OCI-LY1 (cell line): ENCODE measurements at regions not wholly inside any gene's neighbourhood (a gene's known extent, or its start where the extent isn't known, plus 50 kb on each side); places are given as distances from the start of the nearest gene placed in this dataset.

Experiments used
- H2AFZ ChIP-seq: fragments of 200-600 bp; sonication (generic), shearing (Covaris generic); 2 replicates; pipeline ENCODE4 v1.6.0; 2014; ENCODE audit warnings: antibody characterized with exemption, mild to moderate bottlenecking, low read length
- H3F3A ChIP-seq: fragments of 200-600 bp; sonication (generic), shearing (Covaris generic); 2 replicates; pipeline ENCODE4 v1.6.0; 2014; ENCODE audit warnings: mild to moderate bottlenecking, antibody characterized with exemption, low read length, moderate library complexity; ENCODE audit not compliant: insufficient read depth
- H3K27ac ChIP-seq: fragments of 200-600 bp; sonication (generic); 2 replicates; pipeline ENCODE4 v1.5.1; 2014; ENCODE audit warnings: low read length, mixed run types, mild to moderate bottlenecking, low read depth; ENCODE audit not compliant: poor library complexity, severe bottlenecking
- H3K27me3 ChIP-seq: fragments of 200-600 bp; sonication (generic); 2 replicates; pipeline ENCODE4 v1.6.0; 2014; ENCODE audit warnings: antibody characterized with exemption, mild to moderate bottlenecking, low read length, moderate library complexity; ENCODE audit not compliant: insufficient read depth
- H3K36me3 ChIP-seq: fragments of 200-600 bp; sonication (generic); 2 replicates; pipeline ENCODE4 v1.6.1; 2014; ENCODE audit warnings: mild to moderate bottlenecking, antibody characterized with exemption, low read length, moderate library complexity, mixed read lengths; ENCODE audit not compliant: insufficient read depth
- H3K4me1 ChIP-seq: fragments of 200-600 bp; sonication (generic); 2 replicates; pipeline ENCODE4 v1.5.1; 2014; ENCODE audit warnings: mild to moderate bottlenecking, low read length, moderate library complexity; ENCODE audit not compliant: insufficient read depth, severe bottlenecking
- H3K4me2 ChIP-seq: fragments of 200-600 bp; sonication (generic), shearing (Covaris generic); 2 replicates; pipeline ENCODE4 v1.6.1; 2014; ENCODE audit warnings: low read length
- H3K4me3 ChIP-seq: fragments of 200-600 bp; sonication (generic); 2 replicates; pipeline ENCODE4 v1.5.1; 2014; ENCODE audit warnings: low read length, low read depth, mild to moderate bottlenecking, mixed read lengths; ENCODE audit not compliant: poor library complexity, severe bottlenecking
- H3K79me2 ChIP-seq: fragments of 200-600 bp; shearing (Covaris generic); 2 replicates; pipeline ENCODE4 v1.6.1; 2016; ENCODE audit warnings: mixed run types, low read length, mixed read lengths; ENCODE audit not compliant: insufficient read depth
- H3K9ac ChIP-seq: fragments of 200-600 bp; sonication (generic), shearing (Covaris generic); 2 replicates; pipeline ENCODE4 v1.6.1; 2014; ENCODE audit warnings: mild to moderate bottlenecking, low read length, mixed read lengths
- H3K9me2 ChIP-seq: fragments of 200-600 bp; sonication (generic), shearing (Covaris generic); 2 replicates; pipeline ENCODE4 v1.6.1; 2014; ENCODE audit warnings: low read depth, mild to moderate bottlenecking, low read length, mixed read lengths
- H3K9me3 ChIP-seq: fragments of 200-600 bp; shearing (Covaris generic); 2 replicates; pipeline ENCODE4 v1.6.1; 2014; ENCODE audit warnings: low read length, mixed read lengths
- H4K20me1 ChIP-seq: fragments of 200-600 bp; sonication (generic), shearing (Covaris generic); 2 replicates; pipeline ENCODE4 v1.6.0; 2016; ENCODE audit warnings: mild to moderate bottlenecking, low read length; ENCODE audit not compliant: insufficient read depth
- EZH2 ChIP-seq: fragments of 200-600 bp; sonication (generic), shearing (Covaris generic); IDR thresholded peaks from 2 replicates; pipeline ENCODE4 v1.8.0; 2017; ENCODE audit warnings: borderline replicate concordance, mixed run types, mild to moderate bottlenecking, antibody characterized with exemption, low read length, moderate library complexity, mixed read lengths
- TF ChIP-seq, protein P1 (sequence below): fragments of 200-600 bp; sonication (generic), shearing (Covaris generic); IDR thresholded peaks from 2 replicates; pipeline ENCODE4 v1.5.1; 2017; ENCODE audit warnings: mild to moderate bottlenecking, antibody characterized with exemption, low read length, moderate library complexity, mixed read lengths

GRCh38 chr9:68619636-68620035 lies 79.0 kb upstream of the TMEM252 start:
- H3K4me1 ChIP-seq: no peaks in the 10 kb centered on the region
- no peak overlapping the region for H3K27ac ChIP-seq
- no peaks in the 10 kb centered on the region for H3K27me3 ChIP-seq
- TF ChIP-seq, protein P1, sequence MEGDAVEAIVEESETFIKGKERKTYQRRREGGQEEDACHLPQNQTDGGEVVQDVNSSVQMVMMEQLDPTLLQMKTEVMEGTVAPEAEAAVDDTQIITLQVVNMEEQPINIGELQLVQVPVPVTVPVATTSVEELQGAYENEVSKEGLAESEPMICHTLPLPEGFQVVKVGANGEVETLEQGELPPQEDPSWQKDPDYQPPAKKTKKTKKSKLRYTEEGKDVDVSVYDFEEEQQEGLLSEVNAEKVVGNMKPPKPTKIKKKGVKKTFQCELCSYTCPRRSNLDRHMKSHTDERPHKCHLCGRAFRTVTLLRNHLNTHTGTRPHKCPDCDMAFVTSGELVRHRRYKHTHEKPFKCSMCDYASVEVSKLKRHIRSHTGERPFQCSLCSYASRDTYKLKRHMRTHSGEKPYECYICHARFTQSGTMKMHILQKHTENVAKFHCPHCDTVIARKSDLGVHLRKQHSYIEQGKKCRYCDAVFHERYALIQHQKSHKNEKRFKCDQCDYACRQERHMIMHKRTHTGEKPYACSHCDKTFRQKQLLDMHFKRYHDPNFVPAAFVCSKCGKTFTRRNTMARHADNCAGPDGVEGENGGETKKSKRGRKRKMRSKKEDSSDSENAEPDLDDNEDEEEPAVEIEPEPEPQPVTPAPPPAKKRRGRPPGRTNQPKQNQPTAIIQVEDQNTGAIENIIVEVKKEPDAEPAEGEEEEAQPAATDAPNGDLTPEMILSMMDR: no peak
- TF ChIP-seq EZH2: no peak
- H3K4me3 ChIP-seq: no peak overlapping the region
- no peaks in the 10 kb centered on the region for H4K20me1 ChIP-seq
- no peak overlapping the region for H2AFZ ChIP-seq
- no peaks in the 10 kb centered on the region for H3F3A ChIP-seq
- no peaks in the 10 kb centered on the region for H3K9me2 ChIP-seq
- no peak overlapping the region for H3K4me2 ChIP-seq
- peaks cover 3% of the 10 kb centered on the region; the same call in 1 of the 2 replicates for H3K9me3 ChIP-seq
- H3K36me3 ChIP-seq: no peaks in the 10 kb centered on the region
- H3K9ac ChIP-seq: no peak overlapping the region
- no peaks in the 10 kb centered on the region for H3K79me2 ChIP-seq

GRCh38 chr9:68625559-68625958 lies 79.5 kb upstream of the PIP5K1B start:
- no peaks in the 10 kb centered on the region for H3K9me3 ChIP-seq

DNA sequence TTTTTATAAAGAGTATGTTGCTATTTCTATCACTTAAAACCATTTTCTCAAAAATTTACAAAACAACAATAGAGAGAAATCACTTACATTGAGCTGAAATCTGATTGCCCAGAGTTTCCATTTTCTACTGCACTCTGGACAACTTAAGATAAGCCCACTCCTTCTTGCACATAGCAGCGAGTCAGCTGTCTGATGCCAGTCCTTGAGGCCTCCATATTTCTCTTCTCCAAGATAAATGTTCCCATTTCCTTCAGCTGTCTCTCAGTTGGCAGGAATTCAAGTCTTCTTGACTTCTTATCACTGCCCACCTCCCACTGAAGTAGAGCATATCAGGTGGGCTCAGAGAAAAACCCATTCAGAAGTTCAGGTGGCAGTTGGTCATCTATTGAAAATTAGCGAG lies 78.5 kb upstream of the PIP5K1B start:
- Histone ChIP-seq H3K27ac (no peak overlapping the region), H4K20me1 (no peaks in the 10 kb centered on the region), H3K79me2 (no peaks in the 10 kb centered on the region), H3K9me3 (no peaks in the 10 kb centered on the region), H3K4me1 (no peaks in the 10 kb centered on the region), H3K36me3 (no peaks in the 10 kb centered on the region), H2AFZ (no peak overlapping the region), H3K4me3 (no peak overlapping the region), H3F3A (no peaks in the 10 kb centered on the region), H3K9ac (no peak overlapping the region), H3K4me2 (no peak overlapping the region), H3K27me3 (no peaks in the 10 kb centered on the region), H3K9me2 (no peaks in the 10 kb centered on the region)
- TF ChIP-seq, protein P1: no peak
- no peak for TF ChIP-seq EZH2

More at GRCh38 chr9:68625559-68625958, 79.5 kb upstream of the PIP5K1B start:
- no peak overlapping the region for H3K9ac ChIP-seq
- H3K4me3 ChIP-seq: no peak overlapping the region
- no peaks in the 10 kb centered on the region for H3K4me1 ChIP-seq
- no peaks in the 10 kb centered on the region for H4K20me1 ChIP-seq
- H3K4me2 ChIP-seq: no peak overlapping the region
- TF ChIP-seq EZH2: no peak
- TF ChIP-seq, protein P1: no peak
- no peaks in the 10 kb centered on the region for H3K79me2 ChIP-seq
- no peaks in the 10 kb centered on the region for H3K9me2 ChIP-seq
- H3F3A ChIP-seq: no peaks in the 10 kb centered on the region
- no peaks in the 10 kb centered on the region for H3K36me3 ChIP-seq
- no peak overlapping the region for H3K27ac ChIP-seq
- H3K27me3 ChIP-seq: no peaks in the 10 kb centered on the region
- no peak overlapping the region for H2AFZ ChIP-seq
